HCT116 (cell line): ENCODE measurements at regions not wholly inside any gene's neighbourhood (a gene's known extent, or its start where the extent isn't known, plus 50 kb on each side); places are given as distances from the start of the nearest gene placed in this dataset.
"Not testable (repeated sequence)": the region's sequence is repeated elsewhere in the genome, so short reads cannot be mapped to it uniquely, and the experiment has no call there.

Experiments
- ATF3 ChIP-seq: IDR thresholded peaks from 2 replicates; pipeline ENCODE4 v1.6.1; 2012
- CEBPB ChIP-seq: IDR thresholded peaks from 2 replicates; pipeline ENCODE4 v1.6.1; 2012; ENCODE audit warnings: low read depth
- CTCF ChIP-seq, 3 experiments: fragments of 200-600 bp in 1 of 3; sonication (generic) in 1 of 3; IDR thresholded peaks in 2 of 3; conservative IDR thresholded peaks in 1 of 3; 2 replicates each; pipeline ENCODE4 v1.5.1; 2012 to 2017; ENCODE audit warnings: low read depth in 2 of 3, low read length in 2 of 3, antibody characterized with exemption in 1 of 3, borderline replicate concordance in 1 of 3, control low read depth in 1 of 3, mild to moderate bottlenecking in 1 of 3, mixed read lengths in 1 of 3, mixed run types in 1 of 3, moderate library complexity in 1 of 3; ENCODE audit not compliant: insufficient read depth in 1 of 3
- ELF1 ChIP-seq: IDR thresholded peaks from 2 replicates; pipeline ENCODE4 v1.6.1; 2012; ENCODE audit warnings: low read depth, borderline replicate concordance
- EZH2 ChIP-seq: fragments of 200-600 bp; sonication (generic); IDR thresholded peaks from 2 replicates; pipeline ENCODE4 v1.6.1; 2017; ENCODE audit warnings: antibody characterized with exemption, mixed run types
- EZH2phosphoT487 ChIP-seq: fragments of 200-600 bp; IDR thresholded peaks from 2 replicates; pipeline ENCODE4 v1.6.1; 2018; ENCODE audit warnings: antibody characterized with exemption, borderline replicate concordance
- FOSL1 ChIP-seq: IDR thresholded peaks from 2 replicates; pipeline ENCODE4 v1.6.1; 2012; ENCODE audit warnings: low read depth
- MAX ChIP-seq: IDR thresholded peaks from 2 replicates; pipeline ENCODE4 v1.6.1; 2012
- POLR2A ChIP-seq: IDR thresholded peaks from 2 replicates; pipeline ENCODE4 v1.7.0; 2011; ENCODE audit warnings: borderline replicate concordance; ENCODE audit not compliant: insufficient read depth, insufficient read length; ENCODE audit errors: extremely low read depth
- RAD21 ChIP-seq: IDR thresholded peaks from 2 replicates; pipeline ENCODE4 v1.6.1; 2012; ENCODE audit warnings: low read depth, mild to moderate bottlenecking
- REST ChIP-seq: IDR thresholded peaks from 2 replicates; pipeline ENCODE4 v1.6.1; 2012; ENCODE audit warnings: low read depth
- TCF7L2 ChIP-seq: IDR thresholded peaks from 2 replicates; pipeline ENCODE4 v1.7.0; 2011; ENCODE audit warnings: borderline replicate concordance, inconsistent platforms; ENCODE audit not compliant: insufficient read depth, insufficient read length; ENCODE audit errors: extremely low read depth
- ZNF274 ChIP-seq: fragments of 200-500 bp; sonication (Bioruptor generic); IDR thresholded peaks from 2 replicates; pipeline ENCODE4 v1.6.1; 2014; ENCODE audit warnings: mild to moderate bottlenecking, low read depth, low read length, inconsistent platforms

- TF ChIP-seq CTCF (IDR thresholded peaks at IDR 0.05 in 2 of 3, conservative IDR thresholded peaks at IDR 0.05 in 1 of 3; ENCODE audit: borderline replicate concordance in 1 of 3, insufficient read depth in 1 of 3, low read depth in 2 of 3, low read length in 2 of 3); ZNF274; FOSL1; RAD21; EZH2; TCF7L2; EZH2phosphoT487; ELF1; POLR2A; REST; CEBPB; ATF3; MAX: not testable (repeated sequence)
Observed at GRCh38 chr4:20149143-20149542, 102.6 kb upstream of the SLIT2 start.
